Skeletal muscle cell (primary cell): ENCODE measurements at regions not wholly inside any gene's neighbourhood (a gene's known extent, or its start where the extent isn't known, plus 50 kb on each side); places are given as distances from the start of the nearest gene placed in this dataset.
"Not testable (repeated sequence)": the region's sequence is repeated elsewhere in the genome, so short reads cannot be mapped to it uniquely, and the experiment has no call there.

Experiments used
- DNase-seq: peaks from one replicate; pipeline ENCODE4 v3.0.0-alpha.2; 2010; ENCODE audit warnings: low read depth
- H3K4me3 ChIP-seq: 2 replicates; pipeline ENCODE4 v1.5.1; 2011; ENCODE audit warnings: low read depth, mild to moderate bottlenecking, control low read depth, low read length, moderate library complexity

DNA sequence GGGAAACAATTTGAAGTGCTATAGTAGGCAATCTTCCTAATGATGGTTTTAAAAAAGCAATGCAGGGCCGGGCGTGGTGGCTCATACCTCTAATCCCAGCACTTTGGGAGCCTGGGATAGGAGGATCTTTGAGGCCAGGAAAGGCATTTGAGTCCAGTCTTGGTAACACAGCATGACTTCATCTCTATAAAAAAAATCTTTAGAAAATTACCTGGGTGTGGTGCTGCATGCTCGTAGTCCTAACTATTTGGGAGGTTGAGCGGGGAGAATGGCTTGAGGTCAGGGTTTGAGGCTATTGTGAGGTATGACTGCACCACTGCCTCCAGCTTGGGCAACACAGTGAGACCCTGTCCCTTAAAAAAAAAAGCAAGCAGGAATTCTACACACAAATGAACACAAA lies 835.2 kb upstream of the AMELY start:
- no peak for DNase-seq
- H3K4me3 ChIP-seq = no peak overlapping the region

DNA sequence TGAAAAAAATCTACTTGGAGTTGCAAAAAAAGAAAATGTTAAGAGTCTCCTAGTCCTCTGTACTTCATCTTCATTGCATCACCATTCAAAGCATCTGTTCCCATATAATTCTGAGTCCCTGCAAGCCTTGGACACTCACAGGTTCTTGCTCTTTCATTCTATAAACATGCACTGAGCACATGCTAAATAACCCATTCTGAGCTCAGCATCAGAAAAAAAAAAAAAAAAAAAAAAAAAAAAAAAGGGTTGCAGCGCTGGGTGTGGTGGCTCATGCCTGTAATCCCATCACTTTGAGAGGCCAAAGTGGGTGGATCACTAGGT lies 834.0 kb upstream of the AMELY start:
- DNase-seq = no peak
- H3K4me3 ChIP-seq = no peak overlapping the region

DNA sequence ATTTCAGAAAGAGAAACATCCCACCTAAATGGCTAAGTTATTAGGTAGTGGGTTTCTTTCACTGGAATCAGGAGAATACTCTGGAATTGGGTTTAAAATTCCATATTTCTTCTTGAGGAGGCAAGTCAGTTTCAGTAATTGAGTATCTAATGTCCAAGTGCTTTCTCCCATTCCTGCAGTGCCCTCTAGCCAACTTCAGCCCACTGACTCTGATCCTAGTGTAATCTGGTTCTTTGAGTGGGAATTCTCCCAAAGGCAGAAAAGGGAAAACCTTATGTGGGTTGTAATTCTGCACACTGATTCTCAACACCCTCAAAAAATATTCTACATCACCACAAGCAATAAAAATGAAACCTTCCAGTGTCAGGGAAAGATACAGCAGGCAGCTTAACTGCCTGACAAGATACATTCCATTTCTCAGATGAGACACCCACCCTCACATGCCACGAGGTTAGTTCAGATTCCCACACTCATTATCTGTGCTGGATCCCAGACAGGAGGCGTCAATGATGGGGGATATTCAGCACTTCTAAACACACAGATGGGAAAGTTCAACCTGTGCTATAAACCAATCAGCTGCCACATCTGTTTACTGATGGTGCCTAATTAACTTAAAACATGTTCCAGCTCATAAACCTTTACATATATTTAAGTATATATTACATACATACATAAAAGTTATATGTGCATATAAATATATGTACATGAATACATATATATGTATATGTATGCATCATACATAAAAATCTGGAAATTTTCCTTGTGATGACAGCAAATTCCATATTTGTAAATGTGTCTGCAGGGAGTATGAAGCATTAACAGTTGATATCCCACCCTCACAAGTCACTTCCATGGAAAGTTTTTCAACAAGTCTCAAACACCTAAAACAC lies 833.4 kb upstream of the AMELY start:
- H3K4me3 ChIP-seq = no peak overlapping the region
- peak; percentile 22 for DNase-seq

DNA sequence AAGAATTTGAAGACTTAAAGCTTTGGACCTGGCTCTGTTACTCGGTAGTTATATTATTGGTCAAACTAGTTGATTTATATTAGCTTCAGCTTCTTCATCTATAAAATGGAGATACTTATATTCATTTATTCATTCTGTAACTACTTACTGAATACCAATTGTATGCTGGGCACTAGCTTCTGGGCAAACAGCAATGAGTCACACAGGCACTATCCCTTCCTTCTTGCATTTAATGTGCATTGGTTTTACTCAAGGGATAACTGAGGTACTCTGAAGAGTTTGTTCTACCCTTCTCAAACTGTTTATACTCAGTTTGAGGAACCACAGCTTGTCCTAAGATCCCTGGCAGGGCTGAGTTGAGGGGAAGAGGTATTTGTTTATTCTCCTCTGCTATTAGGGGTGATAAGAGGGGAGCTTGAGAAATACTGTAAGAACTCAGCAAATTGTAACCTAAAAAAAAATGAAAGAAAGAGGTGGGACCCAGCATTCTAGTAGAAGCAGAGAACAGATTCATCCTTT lies 825.4 kb upstream of the AMELY start:
- DNase-seq = no peak
- H3K4me3 ChIP-seq = no peak overlapping the region

DNA sequence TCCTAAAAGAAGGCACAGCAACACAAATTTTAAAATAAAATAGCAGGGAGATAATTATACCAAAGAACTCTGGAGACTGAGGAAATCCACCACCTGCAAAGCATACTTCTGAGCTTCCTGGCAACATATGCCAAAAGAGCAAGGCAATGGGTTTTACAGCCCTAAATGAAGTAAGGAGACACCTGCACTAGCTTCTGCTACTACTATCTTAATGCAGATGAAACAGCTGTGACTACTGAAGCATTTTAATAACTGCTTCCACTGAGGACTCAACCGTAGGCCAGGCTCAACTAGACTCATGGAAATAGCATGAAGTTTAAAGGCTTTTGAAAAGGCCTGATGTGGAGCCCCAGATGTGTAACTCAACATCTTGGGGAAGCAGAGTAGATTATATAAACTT lies 820.1 kb upstream of the AMELY start:
- no peak overlapping the region for H3K4me3 ChIP-seq
- DNase-seq = no peak

DNA sequence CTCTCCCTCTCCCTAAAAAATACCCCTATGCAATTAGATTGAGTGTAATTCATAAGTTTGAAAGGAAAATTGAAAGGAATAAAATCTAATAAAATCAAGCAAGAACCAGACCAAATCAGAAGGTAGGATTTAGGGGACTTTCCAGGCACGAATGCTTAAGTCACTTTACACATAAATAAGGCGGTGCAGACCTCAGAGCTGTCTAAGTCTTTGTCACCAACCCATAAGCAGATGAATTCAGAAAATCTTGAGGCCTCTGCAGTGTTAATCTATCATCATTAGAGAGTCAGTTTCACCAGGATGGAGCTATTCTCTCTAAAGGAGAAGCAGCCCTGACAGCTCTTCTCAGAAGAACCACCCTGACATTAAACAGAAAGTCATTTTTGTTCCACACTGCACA lies 819.1 kb upstream of the AMELY start:
- DNase-seq = no peak
- H3K4me3 ChIP-seq = no peak overlapping the region

DNA sequence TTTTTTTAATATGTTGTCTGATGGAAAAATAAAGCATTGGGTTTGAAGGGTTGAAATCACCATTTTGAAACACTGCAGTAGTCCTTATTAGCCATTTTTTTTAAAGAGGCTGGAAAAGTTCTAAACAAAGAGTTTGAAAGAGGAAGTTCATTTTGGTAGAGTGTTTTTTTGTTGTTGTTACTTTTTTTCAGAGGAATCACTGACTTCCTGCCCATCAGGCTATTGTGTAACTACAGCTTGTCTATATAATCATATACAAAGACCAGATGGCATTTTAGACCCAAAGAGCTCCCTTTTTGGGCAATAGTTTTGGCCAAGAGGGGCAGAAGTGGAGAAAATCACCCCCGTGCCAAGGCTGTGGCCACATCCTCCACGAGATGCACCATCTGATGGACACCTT lies 818.5 kb upstream of the AMELY start:
- H3K4me3 ChIP-seq = no peak overlapping the region
- no peak for DNase-seq

DNA sequence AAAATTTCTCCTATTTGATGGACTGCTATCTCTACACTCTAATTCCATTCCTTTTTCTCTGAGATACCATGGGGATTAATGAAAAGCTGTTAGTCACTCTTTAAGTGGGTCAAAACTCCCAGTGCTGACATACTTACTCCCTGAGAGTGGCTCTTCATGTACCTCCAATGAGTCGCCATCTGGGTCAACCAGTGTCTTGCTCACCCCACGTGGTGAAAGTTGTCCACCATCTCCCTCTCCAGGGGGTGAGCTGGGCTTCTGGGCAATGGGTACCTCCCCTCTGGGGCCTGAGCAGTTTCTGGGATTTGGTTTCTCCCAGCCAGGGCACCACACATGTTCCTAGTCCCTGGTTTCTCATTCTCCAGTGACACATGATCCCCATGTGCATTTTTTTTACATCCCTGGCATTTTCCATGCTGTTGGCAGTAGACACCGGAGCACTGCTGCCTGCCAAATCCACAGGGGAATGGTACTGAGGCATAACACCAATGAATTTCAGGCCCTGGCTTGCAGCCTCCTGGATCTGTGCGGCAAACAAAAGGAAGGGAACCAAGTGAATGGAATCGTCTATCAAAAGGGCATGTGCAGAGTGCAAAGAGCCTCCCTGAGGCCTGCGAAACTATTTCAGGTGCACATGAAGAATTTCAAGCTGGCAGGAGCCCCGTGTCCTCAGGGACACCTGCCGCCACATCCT lies 817.9 kb upstream of the AMELY start:
- peak; percentile 41 for DNase-seq
- no peak overlapping the region for H3K4me3 ChIP-seq

DNA sequence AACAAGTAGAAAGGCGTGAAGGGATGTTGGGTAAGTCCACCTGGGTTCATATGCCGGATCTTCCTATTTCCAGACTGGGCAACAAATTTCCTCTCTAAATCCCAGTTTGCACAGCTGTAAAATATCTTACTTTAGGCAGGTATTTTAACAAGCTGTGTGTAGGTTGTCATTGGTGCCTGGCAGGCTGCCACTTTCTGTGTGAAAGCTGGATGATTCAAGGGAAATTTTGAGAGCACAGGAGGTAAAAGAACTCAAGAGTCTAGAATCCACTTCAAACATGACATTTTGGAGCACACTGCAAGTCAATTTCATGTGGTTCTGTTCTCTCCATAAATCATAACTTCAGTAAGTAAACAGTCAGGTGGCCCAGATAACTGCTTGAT lies 817.4 kb upstream of the AMELY start:
- no peak for DNase-seq
- H3K4me3 ChIP-seq = no peak overlapping the region

DNA sequence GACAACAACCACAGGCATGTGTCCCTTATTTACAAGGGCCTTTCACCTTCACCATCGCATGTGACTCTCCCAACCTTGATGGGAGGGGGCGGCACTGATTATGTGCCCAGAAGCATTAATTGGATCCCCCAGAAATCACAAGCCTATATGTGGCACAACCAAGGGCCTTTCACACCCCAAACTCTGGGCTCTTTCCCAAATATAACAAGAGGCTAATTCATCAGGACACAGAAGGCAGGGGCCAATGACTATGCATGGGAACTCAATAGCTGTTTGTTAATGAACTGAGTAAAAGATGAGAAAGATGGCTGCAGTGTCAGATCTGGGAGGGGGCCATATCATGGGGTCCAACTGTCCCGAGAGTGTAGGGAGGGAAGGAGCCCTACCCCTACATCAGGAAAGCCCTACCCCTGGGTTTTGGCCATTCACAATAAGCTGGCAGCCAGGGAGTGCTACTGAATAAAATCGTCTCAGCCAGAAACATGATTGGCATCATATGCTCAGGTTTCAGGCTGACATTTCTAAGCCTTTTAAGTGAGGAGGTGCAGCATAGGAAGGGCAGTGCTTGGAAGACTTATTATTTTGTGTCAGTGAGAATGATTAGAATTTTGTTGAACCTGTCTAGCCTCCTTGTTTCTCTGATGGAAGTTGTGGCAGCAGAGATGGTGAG lies 814.4 kb upstream of the AMELY start:
- no peak for DNase-seq
- H3K4me3 ChIP-seq = no peak overlapping the region

DNA sequence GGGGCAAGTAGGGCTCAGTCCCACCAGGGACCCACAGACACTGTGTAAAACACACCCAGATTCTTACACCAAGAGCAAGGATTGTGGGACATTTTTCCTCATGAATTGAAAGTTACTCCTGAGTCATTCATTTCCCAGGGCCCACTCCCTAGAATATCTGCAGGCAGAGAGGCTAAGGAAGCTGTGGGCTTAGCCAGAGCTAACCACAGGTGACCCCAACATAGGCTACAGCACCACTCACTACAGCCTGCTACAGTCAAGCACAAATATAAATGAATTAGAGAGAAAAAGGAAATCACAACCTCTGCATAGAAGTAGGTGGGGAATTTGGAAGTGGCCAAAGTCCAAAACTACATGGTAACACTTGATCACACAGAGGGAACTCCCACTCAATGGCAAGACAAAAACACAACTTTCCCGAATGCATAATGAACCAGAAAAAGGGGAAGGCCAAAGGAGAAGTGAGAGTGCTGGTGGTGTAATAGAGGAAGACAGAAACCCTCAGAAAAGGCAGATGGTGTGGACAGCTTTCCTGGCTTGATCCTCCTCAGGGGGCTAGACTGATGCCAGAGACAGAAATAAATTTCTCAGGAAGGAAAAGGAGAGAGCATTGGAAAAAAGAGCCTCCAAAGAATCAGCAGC lies 812.6 kb upstream of the AMELY start:
- no peak overlapping the region for H3K4me3 ChIP-seq
- no peak for DNase-seq

DNA sequence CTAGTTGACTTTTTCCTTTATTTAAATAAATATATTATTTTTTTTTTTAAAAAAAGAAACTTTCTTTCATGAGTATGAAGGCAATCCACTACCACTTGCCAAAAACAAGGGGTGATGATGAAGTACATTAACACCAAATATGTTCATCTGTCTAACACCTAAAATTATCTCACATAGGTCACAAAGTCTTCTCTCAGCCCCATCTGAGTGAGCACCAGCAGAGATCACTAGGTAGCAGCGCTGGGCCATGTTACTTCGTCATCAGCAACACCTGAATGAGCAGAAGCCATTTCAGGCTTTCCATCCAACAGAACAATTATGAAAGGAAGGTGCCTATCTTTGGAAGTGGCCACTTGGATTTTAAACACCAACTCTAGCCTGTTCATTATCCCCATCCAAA lies 811.6 kb upstream of the AMELY start:
- H3K4me3 ChIP-seq = no peak overlapping the region
- DNase-seq = no peak

DNA sequence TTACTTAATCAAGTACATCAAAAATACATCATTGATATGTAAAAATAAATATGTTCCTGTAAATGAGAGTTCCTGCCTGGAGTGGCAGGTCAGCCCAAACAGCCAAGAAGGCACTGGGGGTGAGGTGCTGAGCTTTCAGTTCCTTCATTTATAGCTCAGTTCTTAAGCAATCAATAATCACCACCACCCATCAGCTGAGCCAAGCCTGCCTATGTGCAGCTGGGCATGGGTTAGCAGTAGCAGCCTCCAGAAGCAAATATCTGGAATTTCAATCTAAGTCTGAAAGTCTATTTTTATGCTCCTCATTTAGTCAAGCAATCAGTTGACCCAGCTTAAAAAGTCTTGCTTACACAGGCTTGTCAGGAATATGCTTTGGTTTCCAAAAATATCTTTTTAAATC lies 811.0 kb upstream of the AMELY start:
- no peak for DNase-seq

DNA sequence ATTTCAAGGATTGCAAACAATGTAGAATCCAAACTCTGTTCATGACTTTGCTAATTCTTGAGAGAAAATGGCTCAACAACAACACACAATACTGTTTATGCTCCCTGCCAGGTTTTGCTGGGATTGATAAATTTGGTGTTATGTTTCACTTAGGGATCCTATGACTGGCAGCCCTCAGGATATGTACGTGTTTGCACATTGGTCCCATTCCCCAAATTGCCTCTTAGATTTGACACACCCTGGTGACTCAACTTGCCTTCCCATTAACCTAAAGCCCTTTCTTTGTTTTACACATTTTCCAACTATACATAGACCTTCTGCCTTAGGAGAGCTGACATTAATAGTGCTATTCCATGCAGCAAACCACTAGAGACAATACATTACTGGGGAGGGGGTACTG lies 809.4 kb upstream of the AMELY start:
- DNase-seq = no peak
- H3K4me3 ChIP-seq = no peak overlapping the region

More for the DNA sequence above, 811.0 kb upstream of the AMELY start:
- no peak overlapping the region for H3K4me3 ChIP-seq

DNA sequence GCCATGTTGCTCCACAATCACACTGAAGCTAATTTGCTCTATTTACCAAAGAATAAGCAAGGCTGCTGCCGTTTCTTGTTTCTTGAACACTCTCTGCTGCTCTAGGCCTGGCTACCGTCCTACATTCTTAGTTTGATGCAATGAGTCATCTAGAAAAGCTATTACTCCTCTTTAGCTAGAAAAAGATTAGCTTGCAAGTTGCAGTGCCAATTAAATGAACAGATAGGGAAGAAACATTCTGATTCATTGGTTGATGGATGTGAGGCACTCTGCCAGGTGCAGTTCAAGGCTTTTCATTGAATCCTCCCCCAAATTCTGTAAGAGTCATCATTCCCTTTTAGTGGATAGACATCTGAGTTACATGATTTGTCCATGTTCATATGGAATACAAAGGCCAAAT lies 807.7 kb upstream of the AMELY start:
- no peak overlapping the region for H3K4me3 ChIP-seq

DNA sequence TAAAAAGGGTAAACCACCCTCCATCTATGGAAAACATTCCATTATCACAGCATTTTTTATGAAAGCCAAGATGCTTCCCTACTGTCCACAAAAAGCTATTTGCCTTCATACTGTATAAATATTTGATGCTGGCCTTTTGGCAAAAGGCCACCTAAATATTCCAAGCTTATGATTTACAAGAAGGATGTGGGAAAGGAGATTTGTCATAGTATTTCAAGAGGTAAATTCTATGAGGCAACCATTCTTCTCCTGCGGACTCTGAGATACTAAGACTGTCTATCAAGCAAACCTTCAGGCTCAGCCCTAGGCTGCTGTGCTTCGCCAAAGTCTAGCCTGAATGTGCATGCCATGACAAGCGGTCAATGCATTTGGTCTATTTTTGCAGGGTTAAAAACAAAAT lies 807.1 kb upstream of the AMELY start:
- DNase-seq = no peak
- no peak overlapping the region for H3K4me3 ChIP-seq

More for the DNA sequence above, 807.7 kb upstream of the AMELY start:
- peak; percentile 62 for DNase-seq

DNA sequence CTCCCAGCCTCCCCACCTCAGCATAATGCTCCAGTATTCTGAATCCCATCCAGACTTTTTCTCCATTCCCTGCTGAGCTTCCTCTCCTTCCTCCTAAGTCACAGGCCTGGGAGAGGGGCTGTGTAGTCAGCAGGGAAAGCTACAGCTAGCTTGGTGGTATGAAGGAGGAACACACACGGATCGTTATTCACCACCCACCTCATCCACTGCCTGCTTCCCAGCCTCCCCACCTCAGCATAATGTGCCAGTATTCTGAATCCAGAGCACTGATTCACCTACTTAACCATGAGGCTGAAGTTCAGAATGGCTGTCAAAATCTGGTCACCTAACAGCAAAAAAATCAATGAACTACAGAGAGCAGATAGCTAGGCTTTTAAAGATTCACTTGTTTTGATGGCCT lies 806.6 kb upstream of the AMELY start:
- DNase-seq = no peak
- no peak overlapping the region for H3K4me3 ChIP-seq

DNA sequence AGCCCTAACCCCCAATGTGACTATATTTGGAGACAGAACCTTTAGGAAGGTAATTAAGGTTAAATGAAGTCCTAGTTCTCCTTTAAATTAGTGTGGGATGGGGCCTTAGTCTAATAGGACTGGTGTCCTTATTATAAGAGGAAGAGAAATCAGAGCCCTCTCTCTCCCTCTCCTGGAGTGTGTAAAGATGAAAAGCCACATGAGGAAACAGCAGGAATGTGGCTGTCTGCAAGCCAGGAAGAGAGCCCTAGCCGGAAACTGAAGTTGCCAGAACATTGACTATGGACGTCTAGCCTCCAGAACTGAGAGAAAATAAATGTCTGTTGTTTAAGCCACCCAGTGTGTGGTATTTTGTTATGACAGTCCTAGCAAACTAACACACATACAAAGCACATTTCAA lies 802.9 kb upstream of the AMELY start:
- H3K4me3 ChIP-seq = no peak overlapping the region
- DNase-seq = no peak

DNA sequence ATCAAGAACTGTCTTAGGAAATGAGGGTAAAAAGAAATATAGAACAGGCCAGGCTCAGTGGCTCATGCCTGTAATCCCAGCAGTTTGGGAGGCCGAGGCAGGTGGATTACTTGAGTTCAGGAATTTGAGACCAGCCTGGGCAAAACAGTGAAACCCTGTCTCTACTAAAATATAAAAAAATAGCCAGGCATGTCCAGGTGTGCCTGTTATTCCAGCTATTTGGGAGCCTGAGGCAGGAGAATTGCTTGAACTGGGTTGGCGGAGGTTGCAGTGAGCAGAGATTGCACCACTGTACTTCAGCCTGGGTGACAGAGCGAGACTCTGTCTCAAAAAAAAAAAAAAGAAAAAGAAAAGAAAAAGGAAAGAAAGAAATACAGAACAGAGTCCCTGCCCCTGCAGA lies 802.2 kb upstream of the AMELY start:
- not testable (repeated sequence) for H3K4me3 ChIP-seq, DNase-seq

DNA sequence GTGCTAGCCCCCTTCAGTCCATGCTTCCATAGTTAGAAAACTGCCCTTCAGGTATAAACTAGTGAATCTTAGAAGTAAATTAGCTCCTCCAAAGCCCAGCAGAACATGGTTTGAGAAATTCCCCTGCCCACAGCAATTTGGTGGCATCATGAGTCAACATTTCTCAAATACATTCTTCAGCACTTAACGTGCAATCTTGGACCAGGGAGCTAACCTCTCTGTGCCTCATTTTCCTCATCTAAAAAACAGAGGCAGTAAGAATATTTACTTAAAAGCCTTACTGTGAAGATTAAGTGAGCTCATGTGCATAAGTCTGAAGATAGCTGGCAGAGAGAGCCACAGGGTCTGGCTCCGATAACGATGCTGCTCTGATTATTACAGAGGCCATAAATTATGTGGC lies 800.7 kb upstream of the AMELY start:
- DNase-seq = no peak

More for the DNA sequence above, 800.7 kb upstream of the AMELY start:
- H3K4me3 ChIP-seq = no peak overlapping the region
